Loucy (cell line): ENCODE measurements at regions not wholly inside any gene's neighbourhood (a gene's known extent, or its start where the extent isn't known, plus 50 kb on each side); places are given as distances from the start of the nearest gene placed in this dataset.
"Not testable (repeated sequence)": the region's sequence is repeated elsewhere in the genome, so short reads cannot be mapped to it uniquely, and the experiment has no call there.

Experiments used
- H2AFZ ChIP-seq: fragments of 200-600 bp; sonication (generic); 2 replicates; pipeline ENCODE4 v1.6.0; 2016; ENCODE audit warnings: antibody characterized with exemption, mild to moderate bottlenecking, low read length, moderate library complexity
- H3F3A ChIP-seq: fragments of 200-600 bp; 2 replicates; pipeline ENCODE4 v1.6.0; 2016; ENCODE audit warnings: antibody characterized with exemption, low read depth, mild to moderate bottlenecking
- H3K27me3 ChIP-seq: fragments of 200-600 bp; sonication (generic); 2 replicates; pipeline ENCODE4 v1.6.1; 2014; ENCODE audit warnings: low read length, mild to moderate bottlenecking; ENCODE audit not compliant: insufficient read depth, poor library complexity, severe bottlenecking
- H3K36me3 ChIP-seq: fragments of 200-600 bp; sonication (generic); 2 replicates; pipeline ENCODE4 v1.6.1; 2016; ENCODE audit warnings: low read length; ENCODE audit not compliant: insufficient read depth
- H3K4me1 ChIP-seq: fragments of 200-600 bp; sonication (generic); 2 replicates; pipeline ENCODE4 v1.5.1; 2014; ENCODE audit warnings: low read length, mild to moderate bottlenecking; ENCODE audit not compliant: insufficient read depth, poor library complexity, severe bottlenecking
- H3K4me2 ChIP-seq: fragments of 200-600 bp; sonication (generic); 2 replicates; pipeline ENCODE4 v1.6.0; 2014; ENCODE audit warnings: antibody characterized with exemption, low read length, low read depth, mild to moderate bottlenecking; ENCODE audit not compliant: poor library complexity, severe bottlenecking
- H3K4me3 ChIP-seq: fragments of 200-600 bp; sonication (generic); 2 replicates; pipeline ENCODE4 v1.5.1; 2014; ENCODE audit warnings: low read length, mild to moderate bottlenecking, mixed read lengths; ENCODE audit not compliant: poor library complexity, severe bottlenecking
- H3K79me2 ChIP-seq: fragments of 200-600 bp; sonication (generic); 2 replicates; pipeline ENCODE4 v1.6.1; 2014; ENCODE audit warnings: low read length; ENCODE audit not compliant: insufficient read depth
- H3K9ac ChIP-seq: fragments of 200-600 bp; sonication (generic); 2 replicates; pipeline ENCODE4 v1.6.0; 2014; ENCODE audit warnings: mild to moderate bottlenecking, low read depth, low read length, moderate library complexity; ENCODE audit not compliant: poor library complexity, severe bottlenecking
- H3K9me2 ChIP-seq: fragments of 200-600 bp; sonication (generic); replicated peaks from 2 replicates; pipeline ENCODE4 v1.6.1; 2016; ENCODE audit warnings: low read depth, low read length, mixed read lengths
- H3K9me3 ChIP-seq: fragments of 200-600 bp; sonication (generic); 2 replicates; pipeline ENCODE4 v1.6.1; 2014; ENCODE audit warnings: mild to moderate bottlenecking, antibody characterized with exemption, low read length, low read depth; ENCODE audit not compliant: insufficient read depth
- H4K20me1 ChIP-seq: fragments of 200-600 bp; sonication (generic); 2 replicates; pipeline ENCODE4 v1.6.0; 2014; ENCODE audit warnings: antibody characterized with exemption, low read length, mild to moderate bottlenecking; ENCODE audit not compliant: insufficient read depth, poor library complexity, severe bottlenecking
- EZH2phosphoT487 ChIP-seq: fragments of 200-600 bp; IDR thresholded peaks from 2 replicates; pipeline ENCODE4 v1.6.1; 2018; ENCODE audit warnings: antibody characterized with exemption, mild to moderate bottlenecking, moderate library complexity, borderline replicate concordance
- TF ChIP-seq, protein P1 (sequence below): fragments of 200-600 bp; sonication (generic); conservative IDR thresholded peaks from 2 replicates; pipeline ENCODE4 v1.5.1; 2014; ENCODE audit warnings: mild to moderate bottlenecking, antibody characterized with exemption, low read length

DNA sequence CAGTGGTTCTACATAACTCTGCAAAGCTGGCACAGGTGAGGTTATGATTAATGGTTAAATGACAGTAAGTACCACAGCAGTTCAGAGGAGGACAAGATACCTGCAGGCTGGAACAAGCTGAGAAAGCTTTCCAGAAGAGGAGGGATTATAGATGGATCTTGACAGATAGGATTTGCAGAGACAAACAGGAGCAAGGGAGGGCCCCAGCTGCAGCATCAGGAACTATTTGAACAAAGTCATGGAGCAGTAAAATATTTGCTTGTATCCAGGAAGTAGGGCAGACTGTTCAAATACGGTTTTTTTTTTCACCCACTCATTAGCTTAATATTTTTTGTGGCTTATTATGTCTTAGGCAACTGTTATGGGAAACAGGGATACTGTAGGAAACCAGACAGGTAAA is 144.4 kb upstream of the MAN1A1 start:
- Histone ChIP-seq H3K27me3 (no peaks in the 10 kb centered on the region), H3K4me3 (no peak overlapping the region), H3K4me2 (no peak overlapping the region), H3F3A (no peaks in the 10 kb centered on the region), H3K9me2 (no peaks in the 10 kb centered on the region), H3K9me3 (no peaks in the 10 kb centered on the region), H3K4me1 (no peaks in the 10 kb centered on the region), H3K36me3 (no peaks in the 10 kb centered on the region), H4K20me1 (no peaks in the 10 kb centered on the region), H3K9ac (no peak overlapping the region), H2AFZ (no peak overlapping the region; the same call in 1 of the 2 replicates), H3K79me2 (no peaks in the 10 kb centered on the region)
- TF ChIP-seq, protein P1, sequence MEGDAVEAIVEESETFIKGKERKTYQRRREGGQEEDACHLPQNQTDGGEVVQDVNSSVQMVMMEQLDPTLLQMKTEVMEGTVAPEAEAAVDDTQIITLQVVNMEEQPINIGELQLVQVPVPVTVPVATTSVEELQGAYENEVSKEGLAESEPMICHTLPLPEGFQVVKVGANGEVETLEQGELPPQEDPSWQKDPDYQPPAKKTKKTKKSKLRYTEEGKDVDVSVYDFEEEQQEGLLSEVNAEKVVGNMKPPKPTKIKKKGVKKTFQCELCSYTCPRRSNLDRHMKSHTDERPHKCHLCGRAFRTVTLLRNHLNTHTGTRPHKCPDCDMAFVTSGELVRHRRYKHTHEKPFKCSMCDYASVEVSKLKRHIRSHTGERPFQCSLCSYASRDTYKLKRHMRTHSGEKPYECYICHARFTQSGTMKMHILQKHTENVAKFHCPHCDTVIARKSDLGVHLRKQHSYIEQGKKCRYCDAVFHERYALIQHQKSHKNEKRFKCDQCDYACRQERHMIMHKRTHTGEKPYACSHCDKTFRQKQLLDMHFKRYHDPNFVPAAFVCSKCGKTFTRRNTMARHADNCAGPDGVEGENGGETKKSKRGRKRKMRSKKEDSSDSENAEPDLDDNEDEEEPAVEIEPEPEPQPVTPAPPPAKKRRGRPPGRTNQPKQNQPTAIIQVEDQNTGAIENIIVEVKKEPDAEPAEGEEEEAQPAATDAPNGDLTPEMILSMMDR, result no peak
- TF ChIP-seq EZH2phosphoT487, result no peak

DNA sequence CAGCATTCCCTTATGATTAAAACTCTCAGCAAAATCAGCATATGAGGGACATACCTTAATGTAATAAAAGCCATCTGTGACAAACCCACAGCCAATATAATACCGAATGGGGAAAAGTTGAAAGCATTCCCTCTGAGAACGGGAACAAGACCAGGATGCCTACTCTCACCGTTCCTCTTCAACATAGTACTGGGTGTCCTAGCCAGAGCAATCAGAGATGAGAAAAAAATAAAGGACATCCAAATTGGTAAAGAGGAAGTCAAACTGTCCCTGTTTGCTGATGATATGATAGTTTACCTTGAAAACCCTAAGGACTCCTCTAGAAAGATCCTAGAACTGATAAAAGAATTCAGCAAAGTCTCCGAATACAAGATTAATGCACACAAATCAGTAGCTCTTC is 141.6 kb upstream of the MAN1A1 start:
- H3K4me3 ChIP-seq, H3K27me3 ChIP-seq, H3K4me1 ChIP-seq, H3K36me3 ChIP-seq, H3K9me3 ChIP-seq, H3K9ac ChIP-seq, H3K4me2 ChIP-seq, H4K20me1 ChIP-seq, H3K9me2 ChIP-seq, H3K79me2 ChIP-seq, H3F3A ChIP-seq, H2AFZ ChIP-seq: not testable (repeated sequence)

DNA sequence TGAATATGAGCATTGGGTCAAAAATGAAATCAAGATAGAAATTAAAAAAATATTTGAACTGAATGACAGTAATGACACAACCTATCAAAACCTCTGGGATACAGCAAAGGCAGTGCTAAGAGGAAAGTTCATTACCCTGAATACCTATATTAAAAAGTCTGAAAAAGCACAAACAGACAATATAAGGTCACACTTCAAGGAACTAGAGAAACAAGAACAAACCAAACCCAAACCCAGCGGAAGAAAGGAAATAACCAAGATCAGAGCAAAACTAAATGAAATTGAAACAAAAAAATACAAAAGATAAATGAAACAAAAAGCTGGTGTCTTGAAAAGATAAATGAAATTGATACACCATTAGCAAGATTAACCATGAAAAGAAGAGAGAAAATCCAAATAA is 140.5 kb upstream of the MAN1A1 start:
- H3K4me1 ChIP-seq, H4K20me1 ChIP-seq, H3K9ac ChIP-seq, H3K9me3 ChIP-seq, H3K9me2 ChIP-seq, H2AFZ ChIP-seq, H3K27me3 ChIP-seq, H3K79me2 ChIP-seq, H3K4me3 ChIP-seq, H3K36me3 ChIP-seq, H3K4me2 ChIP-seq, H3F3A ChIP-seq: not testable (repeated sequence)

DNA sequence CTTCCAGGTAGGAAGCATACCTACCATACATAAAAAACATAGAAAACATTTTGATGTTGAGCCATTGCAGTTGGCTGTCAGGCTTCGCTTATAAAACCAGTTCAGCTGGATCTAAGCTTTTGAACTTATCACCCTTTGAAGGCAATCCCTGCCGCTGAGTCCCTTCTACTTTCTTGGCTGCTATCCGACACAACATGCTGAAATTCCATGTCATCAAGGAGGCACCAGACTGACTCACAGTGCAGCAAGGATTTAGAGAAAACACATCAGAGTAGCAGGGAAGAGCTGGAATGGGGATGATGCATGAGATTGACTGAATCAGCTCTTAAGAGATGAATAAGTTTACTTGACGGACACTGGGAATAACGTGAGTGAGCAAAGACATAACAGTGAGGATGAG is 135.0 kb upstream of the MAN1A1 start:
- Histone ChIP-seq H3F3A (no peaks in the 10 kb centered on the region), H3K9me2 (no peaks in the 10 kb centered on the region), H4K20me1 (no peaks in the 10 kb centered on the region), H3K9me3 (no peaks in the 10 kb centered on the region), H3K27me3 (no peaks in the 10 kb centered on the region), H3K79me2 (no peaks in the 10 kb centered on the region), H3K36me3 (no peaks in the 10 kb centered on the region), H2AFZ (no peak overlapping the region), H3K9ac (no peak overlapping the region), H3K4me2 (no peak overlapping the region), H3K4me3 (no peak overlapping the region), H3K4me1 (no peaks in the 10 kb centered on the region)
- TF ChIP-seq, protein P1, result no peak
- TF ChIP-seq EZH2phosphoT487, result no peak
